ENCODE measurements at regions not wholly inside any gene's neighbourhood (a gene's known extent, or its start where the extent isn't known, plus 50 kb on each side); places are given as distances from the start of the nearest gene placed in this dataset.

DNA sequence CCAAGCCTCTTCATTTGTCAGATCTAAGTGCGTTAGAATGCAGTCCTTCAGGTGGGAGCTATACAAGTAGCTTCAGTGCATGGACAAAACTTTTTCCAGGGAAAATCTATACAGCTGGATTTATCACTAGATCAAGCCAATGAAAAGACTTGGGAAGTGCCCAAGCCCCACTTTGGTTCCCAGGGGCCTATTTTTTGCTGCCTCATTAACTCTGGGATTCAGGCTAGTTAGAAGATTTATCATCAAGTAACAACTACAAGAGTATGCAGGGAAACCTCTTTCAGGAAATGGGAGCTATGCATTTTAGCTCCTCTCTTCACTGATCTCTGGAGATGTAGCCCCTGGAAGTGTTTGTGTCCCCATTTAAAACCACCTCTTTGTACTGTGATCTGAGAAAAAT is 908.8 kb downstream of the SQOR start:
- Histone ChIP-seq H3K23ac (ENCODE audit: insufficient read length) (no peak overlapping the region), H3K4me1 (replicated peaks in 1 of 4; ENCODE audit: control insufficient read depth in 3 of 4, insufficient read depth in 4 of 4, low read length in 3 of 4) (0 out of 7 replicates have a peak, but pooled peaks cover 0 to 2% (median 0%) of the 10 kb centered on the region in 4 experiments), H2BK5ac (ENCODE audit: low read depth, low read length) (no peak overlapping the region), H3K4me3 (ENCODE audit: extremely low read depth in 1 of 4, insufficient read depth in 2 of 4, low read depth in 3 of 4, low read length in 4 of 4) (no peak overlapping the region), H3K4me2 (ENCODE audit: insufficient read depth in 1 of 2, low read depth in 2 of 2, low read length in 2 of 2) (no peak overlapping the region), H4K20me1 (replicated peaks in 1 of 2; ENCODE audit: control insufficient read depth in 1 of 2, insufficient read depth in 2 of 2, low read length in 2 of 2) (no peaks in the 10 kb centered on the region), H3K79me2 (ENCODE audit: control insufficient read depth in 1 of 2, insufficient read depth in 2 of 2, low read length in 2 of 2) (no peaks in the 10 kb centered on the region), H3K79me1 (ENCODE audit: low read depth, low read length) (no peaks in the 10 kb centered on the region), H3K4ac (replicated peaks; ENCODE audit: insufficient read length, low read depth, low read length) (no peak overlapping the region), H3K23me2 (ENCODE audit: low read depth, low read length) (no peaks in the 10 kb centered on the region; the same call in 1 of the 2 replicates), H3K27ac (ENCODE audit: low read depth, low read length) (no peak overlapping the region), H3K14ac (ENCODE audit: insufficient read length) (no peak overlapping the region), H2BK12ac (ENCODE audit: low read depth, low read length) (no peak overlapping the region), H2AK5ac (ENCODE audit: low read depth, low read length) (no peak overlapping the region), H3K36me3 (ENCODE audit: control insufficient read depth in 2 of 4, insufficient read depth in 4 of 4, low read length in 3 of 4) (no peaks in the 10 kb centered on the region), H3K56ac (replicated peaks; ENCODE audit: insufficient read length, low read depth, low read length) (no peak overlapping the region), H3K18ac (ENCODE audit: extremely low read depth, low read length) (no peak overlapping the region), H2AFZ (ENCODE audit: low read length) (peak overlapping the region; percentile 64), H3K9ac (replicated peaks in 1 of 4; ENCODE audit: extremely low read depth in 1 of 4, low read depth in 3 of 4, low read length in 3 of 4) (no peak overlapping the region), H2BK120ac (replicated peaks; ENCODE audit: low read depth, low read length) (no peak overlapping the region), H4K91ac (replicated peaks; ENCODE audit: insufficient read length, low read length) (no peak overlapping the region), H3K27me3 (replicated peaks in 1 of 4; ENCODE audit: control insufficient read depth in 3 of 4, extremely low read depth in 1 of 4, insufficient read depth in 3 of 4, low read length in 3 of 4) (no peaks in the 10 kb centered on the region), H2BK15ac (ENCODE audit: low read length) (no peak overlapping the region), H3K9me3 (ENCODE audit: insufficient read depth in 2 of 2, low read depth in 1 of 2, low read length in 1 of 2) (0 out of 4 replicates have a peak, but pooled peaks cover 0 to 2% of the 10 kb centered on the region in 2 experiments), H4K8ac (ENCODE audit: extremely low read depth, insufficient read depth, low read length) (no peak overlapping the region), H2BK20ac (ENCODE audit: low read length) (no peak overlapping the region), H4K5ac (ENCODE audit: insufficient read length, low read depth, low read length) (no peak overlapping the region)
- 95% methylated on average over 1 of the region's 1 CpG; no CpG with 5 or more reads in 1 of the 2 experiments for WGBS, 2 experiments (ENCODE audit: extremely low coverage in 1 of 2, insufficient coverage in 1 of 2, insufficient read length in 1 of 2, insufficient replicate concordance in 2 of 2, low coverage in 1 of 2, low lambda C conversion rate in 2 of 2, missing lambda C conversion rate in 1 of 2)
- ChIA-PET POLR2A (ENCODE audit: partially characterized antibody) (no interaction called here), CTCF (ENCODE audit: partially characterized antibody) (no interaction called here)
- FAIRE-seq, result no peak
- DNase-seq (ENCODE audit: low read depth in 1 of 2, low spot score in 2 of 2), result no peak
- TF ChIP-seq NRF1 (IDR thresholded peaks at IDR 0.05; ENCODE audit: low read depth, low read length) (no peak), CBX8 (IDR thresholded peaks at IDR 0.05; ENCODE audit: borderline replicate concordance, low read depth, low read length) (no peak), POLR2AphosphoS5 (IDR thresholded peaks at IDR 0.05; ENCODE audit: low read depth, low read length) (no peak), RNF2 (IDR thresholded peaks at IDR 0.05; ENCODE audit: borderline replicate concordance, low read depth, low read length, missing control alignments, poor library complexity, severe bottlenecking) (no peak), RXRA (IDR thresholded peaks at IDR 0.05; ENCODE audit: insufficient read depth, low read depth, low read length) (no peak), HDAC6 (IDR thresholded peaks at IDR 0.05; ENCODE audit: low read depth, low read length) (no peak), JUND (IDR thresholded peaks at IDR 0.05; ENCODE audit: low read length) (no peak), FOSL1 (IDR thresholded peaks at IDR 0.05; ENCODE audit: insufficient read depth, low read depth, low read length) (no peak), SIX5 (IDR thresholded peaks at IDR 0.05; ENCODE audit: low read depth, low read length) (no peak)

Measured in H1 (cell line).